Activated CD4-positive, alpha-beta T cell treated with anti-CD3 and anti-CD28 coated beads, Interleukin-2, amount 50 U/mL, for 4 hours (primary cell): ENCODE measurements at regions not wholly inside any gene's neighbourhood (a gene's known extent, or its start where the extent isn't known, plus 50 kb on each side); places are given as distances from the start of the nearest gene placed in this dataset.
"Not testable (repeated sequence)": the region's sequence is repeated elsewhere in the genome, so short reads cannot be mapped to it uniquely, and the experiment has no call there.

Experiments used
- DNase-seq, 2 experiments: peaks; one replicate each; pipeline ENCODE4 v3.0.0-alpha.2; 2020

- no peak for DNase-seq
These were observed 168.3 kb upstream of the TSC22D2 start for GRCh38 chr3:150239766-150240165.

- no peak for DNase-seq
These were observed 169.0 kb upstream of the TSC22D2 start for GRCh38 chr3:150238995-150239619.

GRCh38 chr3:150238048-150238802 lies 169.9 kb upstream of the TSC22D2 start:
- no peak for DNase-seq

- no peak for DNase-seq
These were observed 170.6 kb upstream of the TSC22D2 start for GRCh38 chr3:150237490-150237889.

GRCh38 chr3:150236316-150237082 lies 171.6 kb upstream of the TSC22D2 start:
- no peak for DNase-seq

GRCh38 chr3:150235799-150236198 lies 172.3 kb upstream of the TSC22D2 start:
- no peak for DNase-seq

- DNase-seq, result no peak
These were observed 175.1 kb upstream of the TSC22D2 start for GRCh38 chr3:150232992-150233451.

- DNase-seq, result no peak
These were observed 178.1 kb upstream of the TSC22D2 start for GRCh38 chr3:150230037-150230436.

- DNase-seq, result not testable (repeated sequence)
These were observed 179.5 kb upstream of the TSC22D2 start for GRCh38 chr3:150228626-150229025.

GRCh38 chr3:150227839-150228238 lies 180.3 kb upstream of the TSC22D2 start:
- no peak for DNase-seq

- DNase-seq, result no peak
These were observed 182.1 kb upstream of the TSC22D2 start for GRCh38 chr3:150225986-150226385.

GRCh38 chr3:150223558-150223957 lies 184.5 kb upstream of the TSC22D2 start:
- DNase-seq, result no peak

- DNase-seq, result no peak
These were observed 185.2 kb upstream of the TSC22D2 start for GRCh38 chr3:150222691-150223489.

- no peak for DNase-seq
These were observed 186.1 kb upstream of the TSC22D2 start for GRCh38 chr3:150221904-150222523.

- DNase-seq, result no peak
These were observed 187.3 kb upstream of the TSC22D2 start for GRCh38 chr3:150220799-150221198.

- DNase-seq, result no peak
These were observed 188.1 kb upstream of the TSC22D2 start for GRCh38 chr3:150220041-150220440.

GRCh38 chr3:150218841-150219240 lies 189.3 kb upstream of the TSC22D2 start:
- DNase-seq, result no peak

GRCh38 chr3:150218236-150218635 lies 189.9 kb upstream of the TSC22D2 start:
- no peak for DNase-seq

- DNase-seq, result no peak
These were observed 190.4 kb upstream of the TSC22D2 start for GRCh38 chr3:150217691-150218090.

GRCh38 chr3:150216866-150217600 lies 191.1 kb upstream of the TSC22D2 start:
- DNase-seq, result no peak

GRCh38 chr3:150216041-150216811 lies 191.9 kb upstream of the TSC22D2 start:
- DNase-seq, result no peak
